GM10248 (cell line): ENCODE measurements at regions not wholly inside any gene's neighbourhood (a gene's known extent, or its start where the extent isn't known, plus 50 kb on each side); places are given as distances from the start of the nearest gene placed in this dataset.
"Not testable (repeated sequence)": the region's sequence is repeated elsewhere in the genome, so short reads cannot be mapped to it uniquely, and the experiment has no call there.

ENCODE experiments used
- CTCF ChIA-PET: fragments of 300-600 bp; sonication (Branson Sonifier 250); formaldehyde crosslinking; extraction: SDS; loops from one replicate; lab custom pipeline; 2021; ENCODE audit warnings: antibody characterized with exemption; lab: Yijun Ruan, JAX
- POLR2A ChIA-PET: fragments of 350-650 bp; sonication (Branson Sonifier 250); formaldehyde crosslinking; extraction: SDS; loops from one replicate; lab custom pipeline; 2020; ENCODE audit warnings: antibody characterized with exemption; lab: Yijun Ruan, JAX
- DNase-seq: peaks from one replicate; pipeline ENCODE4 v3.0.0; 2012; ENCODE audit errors: extremely low spot score
- TF ChIP-seq, protein P1 (sequence below): IDR thresholded peaks from 2 replicates; pipeline ENCODE4 v1.5.1; 2012; ENCODE audit warnings: mild to moderate bottlenecking, low read depth; ENCODE audit errors: extremely low read depth, missing control alignments, control extremely low read depth

DNA sequence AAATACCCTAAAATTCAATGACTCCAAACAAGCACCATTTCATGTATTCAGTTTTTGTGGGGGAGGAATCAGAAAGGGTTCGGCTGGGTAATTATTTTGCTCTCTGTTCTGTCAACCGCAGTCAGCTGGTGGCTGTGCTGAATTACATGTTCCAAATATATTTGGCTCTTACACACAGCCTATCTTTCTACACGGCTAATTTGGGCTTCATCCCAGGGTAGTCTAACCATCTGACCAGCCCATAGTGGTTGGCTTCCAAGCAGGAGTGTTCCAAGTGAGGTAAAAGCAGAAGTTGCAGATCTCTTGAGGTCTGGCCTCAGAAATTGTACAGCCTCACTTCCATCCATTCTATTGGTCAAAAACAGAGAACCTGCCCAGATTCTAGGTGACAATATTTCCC lies 760.8 kb upstream of the SEMA6D start:
- no peak for DNase-seq
- POLR2A ChIA-PET = no interaction called here
- CTCF ChIA-PET = no interaction called here
- TF ChIP-seq, protein P1, sequence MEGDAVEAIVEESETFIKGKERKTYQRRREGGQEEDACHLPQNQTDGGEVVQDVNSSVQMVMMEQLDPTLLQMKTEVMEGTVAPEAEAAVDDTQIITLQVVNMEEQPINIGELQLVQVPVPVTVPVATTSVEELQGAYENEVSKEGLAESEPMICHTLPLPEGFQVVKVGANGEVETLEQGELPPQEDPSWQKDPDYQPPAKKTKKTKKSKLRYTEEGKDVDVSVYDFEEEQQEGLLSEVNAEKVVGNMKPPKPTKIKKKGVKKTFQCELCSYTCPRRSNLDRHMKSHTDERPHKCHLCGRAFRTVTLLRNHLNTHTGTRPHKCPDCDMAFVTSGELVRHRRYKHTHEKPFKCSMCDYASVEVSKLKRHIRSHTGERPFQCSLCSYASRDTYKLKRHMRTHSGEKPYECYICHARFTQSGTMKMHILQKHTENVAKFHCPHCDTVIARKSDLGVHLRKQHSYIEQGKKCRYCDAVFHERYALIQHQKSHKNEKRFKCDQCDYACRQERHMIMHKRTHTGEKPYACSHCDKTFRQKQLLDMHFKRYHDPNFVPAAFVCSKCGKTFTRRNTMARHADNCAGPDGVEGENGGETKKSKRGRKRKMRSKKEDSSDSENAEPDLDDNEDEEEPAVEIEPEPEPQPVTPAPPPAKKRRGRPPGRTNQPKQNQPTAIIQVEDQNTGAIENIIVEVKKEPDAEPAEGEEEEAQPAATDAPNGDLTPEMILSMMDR = no peak

- CTCF ChIA-PET = no interaction called here
- POLR2A ChIA-PET = no interaction called here
- no peak for DNase-seq
- TF ChIP-seq, protein P1 = no peak
Measured at GRCh38 chr15:46956881-46957280, 760.4 kb upstream of the SEMA6D start.

DNA sequence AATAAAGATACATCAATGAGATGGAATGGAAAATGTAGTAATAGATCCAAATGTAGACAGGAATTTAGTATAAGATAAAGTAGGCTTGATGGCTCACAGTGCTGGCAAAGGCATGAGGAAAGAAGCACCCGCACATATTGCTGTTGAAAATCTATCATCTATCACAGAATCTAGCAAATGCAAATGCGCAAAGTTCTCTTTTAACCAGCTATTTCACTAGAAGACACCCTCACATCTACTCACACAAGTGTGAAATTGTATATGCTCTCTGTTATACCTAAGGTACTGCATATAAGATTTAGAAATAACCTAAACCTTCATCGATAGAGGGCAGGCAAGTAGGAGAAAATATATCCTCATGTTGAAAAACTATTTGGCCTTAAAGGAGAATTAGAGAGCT lies 756.7 kb upstream of the SEMA6D start:
- TF ChIP-seq, protein P1 = no peak
- POLR2A ChIA-PET = no interaction called here
- no peak for DNase-seq
- CTCF ChIA-PET = no interaction called here

- DNase-seq = no peak
- POLR2A ChIA-PET = no interaction called here
- TF ChIP-seq, protein P1 = no peak
- CTCF ChIA-PET = no interaction called here
Measured at GRCh38 chr15:46961795-46962194, 755.5 kb upstream of the SEMA6D start.

- POLR2A ChIA-PET, DNase-seq, CTCF ChIA-PET: not testable (repeated sequence)
Measured at GRCh38 chr15:46988055-46988454, 729.2 kb upstream of the SEMA6D start.

DNA sequence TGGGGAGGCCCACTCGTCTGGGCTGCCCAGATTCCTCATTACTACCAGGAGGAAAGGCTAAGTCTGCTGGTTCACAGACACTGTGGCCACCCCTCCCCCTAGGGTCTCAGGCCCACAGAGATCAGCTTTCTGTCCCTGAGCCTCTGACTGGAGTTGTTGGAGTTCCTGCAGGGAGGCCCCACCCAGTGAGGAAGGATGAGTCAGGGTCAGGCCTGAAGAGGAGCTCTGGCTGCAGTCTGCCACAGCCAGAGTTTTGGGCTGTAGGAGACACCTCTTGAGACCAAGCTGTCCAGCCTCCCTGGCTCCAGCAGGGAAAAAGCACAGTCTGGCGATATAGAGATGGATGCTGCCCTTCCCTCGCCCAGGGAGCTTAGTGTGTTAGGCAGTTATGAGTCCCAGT lies 720.9 kb upstream of the SEMA6D start:
- TF ChIP-seq, protein P1 = no peak
- no peak for DNase-seq
- ChIA-PET CTCF (no interaction called here), POLR2A (no interaction called here)

GRCh38 chr15:46997501-46997900 lies 719.8 kb upstream of the SEMA6D start:
- ChIA-PET POLR2A (no interaction called here), CTCF (no interaction called here)
- TF ChIP-seq, protein P1 = no peak
- DNase-seq = no peak
